ENCODE measurements at regions not wholly inside any gene's neighbourhood (a gene's known extent, or its start where the extent isn't known, plus 50 kb on each side); places are given as distances from the start of the nearest gene placed in this dataset.

DNA sequence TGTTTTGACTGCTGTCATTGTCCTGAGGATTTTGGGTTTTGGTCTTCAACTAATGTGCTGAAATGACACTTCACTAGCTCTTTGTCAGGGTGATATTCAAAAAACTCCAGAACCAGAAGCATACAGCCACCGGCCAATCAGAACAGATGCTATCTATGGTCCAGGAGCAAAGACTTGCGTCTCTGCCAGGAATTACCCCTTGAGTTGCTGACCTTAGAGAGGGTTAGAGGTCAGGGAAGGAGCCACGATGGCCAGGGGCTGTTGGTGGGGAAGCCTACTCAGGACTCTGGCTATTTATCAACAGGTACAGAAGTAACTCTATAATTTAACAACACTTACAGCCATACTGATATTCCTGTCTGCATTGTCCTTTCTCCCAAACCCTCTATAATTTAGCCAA, 356.8 kb downstream of the EFNA5 start:
- Histone ChIP-seq H3K27ac (ENCODE audit: low read depth in 1 of 2, low read length in 2 of 2) (no peak overlapping the region), H3K9me3 (ENCODE audit: control insufficient read depth, low read length) (no peaks in the 10 kb centered on the region), H3K4me3 (ENCODE audit: low read length in 2 of 2) (no peak overlapping the region), H3K4me1 (ENCODE audit: control insufficient read depth in 1 of 2, insufficient read depth in 2 of 2, low read length in 2 of 2) (no peaks in the 10 kb centered on the region), H3K36me3 (ENCODE audit: control insufficient read depth in 1 of 2, insufficient read depth in 2 of 2, low read length in 1 of 2) (no peaks in the 10 kb centered on the region), H3K27me3 (ENCODE audit: control insufficient read depth in 1 of 2, insufficient read depth in 2 of 2, low read length in 1 of 2) (no peaks in the 10 kb centered on the region)
- no peak for DNase-seq
- no peak for ATAC-seq (ENCODE audit: low FRiP score)
- 65 to 74% methylated on average over 3 of the region's 3 CpGs for WGBS, 2 donors
- intact Hi-C loops (cut with DNase I): no loop called here

DNA sequence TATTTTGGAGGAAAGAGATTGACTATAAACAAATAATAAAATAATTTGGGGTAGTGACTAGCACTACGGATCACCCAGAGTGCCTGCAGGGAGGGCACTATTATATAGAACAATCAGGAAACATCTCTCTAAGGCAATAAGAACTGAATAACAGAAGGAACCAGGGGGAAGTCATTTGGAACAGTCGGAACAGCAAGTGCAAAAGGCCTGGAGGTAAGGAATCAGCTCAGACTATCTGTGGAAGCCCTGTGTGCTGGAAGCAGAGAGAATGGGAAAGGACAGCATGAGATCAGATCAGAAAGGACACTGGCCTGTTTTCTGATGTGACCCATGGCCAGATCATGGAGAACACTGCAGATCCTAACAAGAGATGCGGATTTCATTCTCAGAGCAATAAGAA, 357.6 kb downstream of the EFNA5 start:
- Histone ChIP-seq H3K4me3 (ENCODE audit: low read length in 2 of 2) (no peak overlapping the region), H3K9me3 (ENCODE audit: control insufficient read depth, low read length) (no peaks in the 10 kb centered on the region), H3K27me3 (ENCODE audit: control insufficient read depth in 1 of 2, insufficient read depth in 2 of 2, low read length in 1 of 2) (no peaks in the 10 kb centered on the region), H3K4me1 (ENCODE audit: control insufficient read depth in 1 of 2, insufficient read depth in 2 of 2, low read length in 2 of 2) (no peaks in the 10 kb centered on the region), H3K27ac (ENCODE audit: low read depth in 1 of 2, low read length in 2 of 2) (no peak overlapping the region), H3K36me3 (ENCODE audit: control insufficient read depth in 1 of 2, insufficient read depth in 2 of 2, low read length in 1 of 2) (no peaks in the 10 kb centered on the region)
- ATAC-seq (ENCODE audit: low FRiP score) (no peak), DNase-seq (no peak)
- WGBS, 2 donors: 95 to 100% methylated on average over 3 of the region's 3 CpGs
- intact Hi-C loops (cut with DNase I): no loop called here

DNA sequence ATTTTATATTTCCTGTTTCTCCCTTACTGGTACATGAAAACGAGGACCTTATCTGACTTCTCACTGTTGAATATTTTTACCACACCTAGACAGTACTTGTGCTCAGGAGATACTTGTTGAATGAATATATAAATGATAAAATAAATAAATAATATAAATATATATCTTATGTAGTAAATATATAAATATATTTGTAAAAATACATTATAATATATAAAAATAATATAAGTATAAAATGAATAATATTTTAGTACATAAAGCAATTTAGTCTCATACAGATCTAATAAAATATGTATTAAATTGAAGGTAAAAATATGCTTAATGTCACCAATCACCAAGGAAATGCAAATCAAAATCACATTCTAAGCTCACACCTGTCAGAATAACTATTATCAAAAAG, 360.6 kb downstream of the EFNA5 start:
- WGBS, 2 donors: 52 to 56% methylated on average over 1 of the region's 1 CpG
- Histone ChIP-seq H3K36me3 (ENCODE audit: control insufficient read depth in 1 of 2, insufficient read depth in 2 of 2, low read length in 1 of 2) (no peaks in the 10 kb centered on the region), H3K4me3 (ENCODE audit: low read length in 2 of 2) (no peak overlapping the region), H3K4me1 (ENCODE audit: control insufficient read depth in 1 of 2, insufficient read depth in 2 of 2, low read length in 2 of 2) (no peaks in the 10 kb centered on the region), H3K9me3 (ENCODE audit: control insufficient read depth, low read length) (no peaks in the 10 kb centered on the region), H3K27me3 (ENCODE audit: control insufficient read depth in 1 of 2, insufficient read depth in 2 of 2, low read length in 1 of 2) (no peaks in the 10 kb centered on the region), H3K27ac (ENCODE audit: low read depth in 1 of 2, low read length in 2 of 2) (no peak overlapping the region)
- intact Hi-C loops (cut with DNase I): no loop called here
- no peak for DNase-seq
- ATAC-seq (ENCODE audit: low FRiP score): no peak

DNA sequence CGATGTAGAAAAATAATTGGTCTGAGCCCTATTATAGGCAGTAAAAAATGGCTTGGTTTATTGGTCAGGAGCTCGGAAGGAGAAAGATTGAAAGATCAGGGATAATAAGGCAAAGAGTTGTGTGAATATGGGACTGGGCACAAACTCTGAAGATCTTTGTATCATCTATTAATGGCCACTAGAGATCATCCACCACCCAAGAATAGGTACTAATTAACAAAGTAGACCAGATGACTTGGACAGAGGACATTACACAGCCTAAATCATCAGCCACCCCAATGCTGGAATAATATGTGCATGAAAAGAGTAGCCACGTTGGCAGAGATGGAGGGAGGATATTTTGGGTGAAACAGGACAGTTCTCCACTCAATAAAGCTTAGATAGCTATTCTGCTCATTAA, 364.1 kb downstream of the EFNA5 start:
- Histone ChIP-seq H3K27ac (ENCODE audit: low read depth in 1 of 2, low read length in 2 of 2) (no peak overlapping the region), H3K4me1 (ENCODE audit: control insufficient read depth in 1 of 2, insufficient read depth in 2 of 2, low read length in 2 of 2) (peaks cover 0 to 2% of the 10 kb centered on the region in 2 donors), H3K27me3 (ENCODE audit: control insufficient read depth in 1 of 2, insufficient read depth in 2 of 2, low read length in 1 of 2) (no peaks in the 10 kb centered on the region), H3K4me3 (ENCODE audit: low read length in 2 of 2) (no peak overlapping the region), H3K36me3 (ENCODE audit: control insufficient read depth in 1 of 2, insufficient read depth in 2 of 2, low read length in 1 of 2) (no peaks in the 10 kb centered on the region), H3K9me3 (ENCODE audit: control insufficient read depth, low read length) (no peaks in the 10 kb centered on the region)
- ATAC-seq (ENCODE audit: low FRiP score): no peak
- intact Hi-C loops (cut with DNase I): no loop called here
- WGBS, 2 donors: 92 to 95% methylated on average over 3 of the region's 3 CpGs
- DNase-seq: no peak

DNA sequence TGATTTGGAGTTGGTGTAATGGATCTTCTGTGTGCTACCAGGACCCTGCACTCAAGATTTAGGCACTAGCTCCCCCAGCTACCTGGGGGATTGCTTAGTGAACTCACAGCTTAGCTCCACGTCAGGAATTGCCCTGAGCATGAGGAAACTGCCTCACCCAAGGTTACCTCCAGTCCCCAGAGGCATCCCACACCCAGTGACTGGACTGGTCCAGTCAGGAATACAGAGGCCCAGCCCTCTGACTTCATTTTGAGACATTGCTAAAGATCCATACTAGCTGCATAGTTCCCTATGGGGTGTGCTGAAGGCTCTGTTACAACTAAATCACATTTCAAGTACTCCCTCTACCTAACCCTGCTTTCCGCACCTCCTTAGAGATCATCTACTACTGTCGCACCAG, 364.7 kb downstream of the EFNA5 start:
- Histone ChIP-seq H3K27ac (ENCODE audit: low read depth in 1 of 2, low read length in 2 of 2) (no peak overlapping the region), H3K9me3 (ENCODE audit: control insufficient read depth, low read length) (no peaks in the 10 kb centered on the region), H3K4me1 (ENCODE audit: control insufficient read depth in 1 of 2, insufficient read depth in 2 of 2, low read length in 2 of 2) (peaks cover 0 to 2% of the 10 kb centered on the region in 2 donors), H3K4me3 (ENCODE audit: low read length in 2 of 2) (no peak overlapping the region), H3K27me3 (ENCODE audit: control insufficient read depth in 1 of 2, insufficient read depth in 2 of 2, low read length in 1 of 2) (no peaks in the 10 kb centered on the region), H3K36me3 (ENCODE audit: control insufficient read depth in 1 of 2, insufficient read depth in 2 of 2, low read length in 1 of 2) (no peaks in the 10 kb centered on the region)
- no peak for DNase-seq
- intact Hi-C loops (cut with DNase I): no loop called here
- WGBS, 2 donors: 93 to 99% methylated on average over 3 of the region's 3 CpGs
- peak; percentile 42 for ATAC-seq (ENCODE audit: low FRiP score)

DNA sequence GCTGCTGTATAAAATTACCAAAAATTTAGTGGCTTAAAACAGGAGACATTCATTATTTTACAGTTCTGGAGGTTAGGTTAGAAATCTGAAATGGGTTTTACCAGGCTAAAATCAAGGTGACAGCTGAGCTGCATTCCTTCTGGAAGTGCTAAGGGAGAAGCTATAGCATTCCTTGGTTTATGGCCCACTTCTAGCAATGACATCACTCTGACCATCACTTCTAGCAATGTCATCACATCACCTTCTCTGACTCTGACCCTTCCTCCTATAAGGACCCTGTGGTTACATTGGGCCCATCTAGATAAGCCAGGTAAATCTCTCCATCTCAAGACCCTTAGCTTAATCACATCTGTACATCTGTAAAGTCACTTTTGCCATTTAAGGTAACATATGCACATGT, 366.1 kb downstream of the EFNA5 start:
- intact Hi-C loops (cut with DNase I): no loop called here
- Histone ChIP-seq H3K36me3 (ENCODE audit: control insufficient read depth in 1 of 2, insufficient read depth in 2 of 2, low read length in 1 of 2) (no peaks in the 10 kb centered on the region), H3K4me1 (ENCODE audit: control insufficient read depth in 1 of 2, insufficient read depth in 2 of 2, low read length in 2 of 2) (peaks cover 0 to 5% of the 10 kb centered on the region in 2 donors), H3K27me3 (ENCODE audit: control insufficient read depth in 1 of 2, insufficient read depth in 2 of 2, low read length in 1 of 2) (no peaks in the 10 kb centered on the region), H3K4me3 (ENCODE audit: low read length in 2 of 2) (no peak overlapping the region), H3K27ac (ENCODE audit: low read depth in 1 of 2, low read length in 2 of 2) (no peak overlapping the region), H3K9me3 (ENCODE audit: control insufficient read depth, low read length) (no peaks in the 10 kb centered on the region)
- no peak for ATAC-seq (ENCODE audit: low FRiP score)
- DNase-seq: no peak

DNA sequence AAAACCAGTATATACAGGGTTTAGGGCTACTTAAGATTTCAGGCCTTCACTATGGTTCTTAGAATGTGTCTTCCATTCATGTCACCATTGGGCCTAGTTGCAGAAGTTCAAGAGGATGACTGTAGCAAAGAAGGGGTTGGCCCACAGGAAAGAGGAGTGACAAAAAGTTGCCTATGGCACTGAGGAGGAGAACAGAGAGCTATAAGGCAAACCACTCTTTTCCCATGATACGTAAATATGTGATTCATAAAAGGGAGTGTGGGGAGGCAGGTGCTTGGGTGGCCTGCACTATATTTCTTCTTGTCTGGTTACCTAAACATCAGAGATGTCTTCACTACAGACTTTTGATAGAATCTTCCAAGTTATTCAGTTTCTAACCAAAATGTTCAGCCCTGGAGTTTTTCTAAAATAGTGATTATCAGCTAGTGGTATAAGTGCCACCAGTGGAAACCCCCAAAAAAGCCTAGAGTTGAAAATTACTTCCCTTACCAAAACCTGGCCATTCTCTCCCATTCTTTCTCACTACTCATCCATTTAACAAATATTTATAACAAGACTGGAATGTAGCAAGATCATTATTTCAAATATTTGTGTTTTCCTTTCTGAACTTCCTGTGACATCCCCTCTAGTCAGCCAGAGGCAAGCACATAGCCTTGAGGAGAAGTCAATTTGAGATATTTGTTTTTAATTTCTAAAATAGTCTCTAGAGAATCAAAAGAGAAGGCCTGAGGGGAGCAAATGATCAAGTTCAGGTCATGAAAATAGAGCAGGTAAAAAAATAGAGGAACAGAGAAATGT, 367.4 kb downstream of the EFNA5 start:
- Histone ChIP-seq H3K36me3 (ENCODE audit: control insufficient read depth in 1 of 2, insufficient read depth in 2 of 2, low read length in 1 of 2) (no peaks in the 10 kb centered on the region), H3K9me3 (ENCODE audit: control insufficient read depth, low read length) (no peaks in the 10 kb centered on the region), H3K4me3 (ENCODE audit: low read length in 2 of 2) (no peak overlapping the region), H3K27ac (ENCODE audit: low read depth in 1 of 2, low read length in 2 of 2) (no peak overlapping the region), H3K27me3 (ENCODE audit: control insufficient read depth in 1 of 2, insufficient read depth in 2 of 2, low read length in 1 of 2) (no peaks in the 10 kb centered on the region), H3K4me1 (ENCODE audit: control insufficient read depth in 1 of 2, insufficient read depth in 2 of 2, low read length in 2 of 2) (peaks cover 0 to 5% of the 10 kb centered on the region in 2 donors)
- ATAC-seq (ENCODE audit: low FRiP score) (no peak), DNase-seq (no peak)
- intact Hi-C loops (cut with DNase I): no loop called here
- WGBS, 2 donors: 99 to 100% methylated on average over 1 of the region's 1 CpG

DNA sequence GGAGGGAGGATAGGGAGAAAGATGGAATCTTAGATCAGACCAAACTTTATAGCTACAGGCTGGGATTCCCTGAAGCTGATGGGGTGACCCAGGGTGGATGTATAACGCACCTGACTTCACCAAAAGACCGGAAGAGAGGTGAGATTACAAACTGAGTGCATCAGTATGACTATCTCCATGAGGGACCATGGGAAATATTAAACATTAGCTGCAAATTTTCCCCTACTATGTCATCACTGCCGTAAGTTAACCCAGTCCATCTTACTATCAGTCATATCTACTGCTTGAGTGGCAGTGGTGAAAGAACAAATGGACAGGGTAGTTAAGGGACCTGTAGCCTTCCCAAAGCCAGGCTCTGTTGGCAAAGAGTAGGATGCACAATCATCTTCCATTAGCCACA, 368.3 kb downstream of the EFNA5 start:
- DNase-seq (no peak), ATAC-seq (ENCODE audit: low FRiP score) (no peak)
- Histone ChIP-seq H3K4me1 (ENCODE audit: control insufficient read depth in 1 of 2, insufficient read depth in 2 of 2, low read length in 2 of 2) (peaks cover 0 to 5% of the 10 kb centered on the region in 2 donors), H3K27ac (ENCODE audit: low read depth in 1 of 2, low read length in 2 of 2) (no peak overlapping the region), H3K4me3 (ENCODE audit: low read length in 2 of 2) (no peak overlapping the region), H3K9me3 (ENCODE audit: control insufficient read depth, low read length) (no peaks in the 10 kb centered on the region), H3K36me3 (ENCODE audit: control insufficient read depth in 1 of 2, insufficient read depth in 2 of 2, low read length in 1 of 2) (no peaks in the 10 kb centered on the region), H3K27me3 (ENCODE audit: control insufficient read depth in 1 of 2, insufficient read depth in 2 of 2, low read length in 1 of 2) (no peaks in the 10 kb centered on the region)
- intact Hi-C loops (cut with DNase I): no loop called here
- WGBS, 2 donors: 98 to 100% methylated on average over 3 of the region's 3 CpGs

DNA sequence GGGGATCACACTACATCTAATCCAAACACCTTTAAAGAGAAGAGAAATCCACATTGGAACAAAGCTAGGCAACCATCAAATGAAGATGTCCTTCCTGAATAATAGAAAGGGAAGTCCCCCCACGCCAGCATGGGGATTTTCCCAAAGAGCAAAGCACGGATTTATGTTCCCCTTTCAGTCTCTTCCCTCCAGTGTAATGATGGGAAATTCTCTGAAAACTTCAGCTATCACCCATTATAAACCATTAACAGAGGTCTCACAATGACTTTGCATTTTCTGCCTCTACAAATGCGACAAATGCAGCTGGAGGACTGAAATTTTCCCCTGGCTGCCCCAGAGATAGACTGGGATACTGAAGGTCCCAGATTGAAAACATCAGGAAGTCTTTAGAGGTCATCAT, 368.7 kb downstream of the EFNA5 start:
- DNase-seq: no peak
- intact Hi-C loops (cut with DNase I): no loop called here
- Histone ChIP-seq H3K36me3 (ENCODE audit: control insufficient read depth in 1 of 2, insufficient read depth in 2 of 2, low read length in 1 of 2) (no peaks in the 10 kb centered on the region), H3K4me1 (ENCODE audit: control insufficient read depth in 1 of 2, insufficient read depth in 2 of 2, low read length in 2 of 2) (peaks cover 0 to 5% of the 10 kb centered on the region in 2 donors), H3K27me3 (ENCODE audit: control insufficient read depth in 1 of 2, insufficient read depth in 2 of 2, low read length in 1 of 2) (no peaks in the 10 kb centered on the region), H3K4me3 (ENCODE audit: low read length in 2 of 2) (no peak overlapping the region), H3K27ac (ENCODE audit: low read depth in 1 of 2, low read length in 2 of 2) (no peak overlapping the region), H3K9me3 (ENCODE audit: control insufficient read depth, low read length) (no peaks in the 10 kb centered on the region)
- WGBS, 2 donors: 91 to 97% methylated on average over 3 of the region's 3 CpGs
- no peak for ATAC-seq (ENCODE audit: low FRiP score)

All from aorta (tissue), 5 donors.